ENCODE measurements at regions not wholly inside any gene's neighbourhood (a gene's known extent, or its start where the extent isn't known, plus 50 kb on each side); places are given as distances from the start of the nearest gene placed in this dataset.

GRCh38 chr2:149806651-149807050 lies 219.1 kb upstream of the MMADHC start:
- no peak for TF ChIP-seq CTCF (conservative IDR thresholded peaks at IDR 0.05; ENCODE audit: control insufficient read depth, insufficient read depth, low read depth, low read length)
- H3K4me3 ChIP-seq (ENCODE audit: control insufficient read depth, low read depth, low read length): no peak overlapping the region
- no peak for DNase-seq (ENCODE audit: low read depth)

DNA sequence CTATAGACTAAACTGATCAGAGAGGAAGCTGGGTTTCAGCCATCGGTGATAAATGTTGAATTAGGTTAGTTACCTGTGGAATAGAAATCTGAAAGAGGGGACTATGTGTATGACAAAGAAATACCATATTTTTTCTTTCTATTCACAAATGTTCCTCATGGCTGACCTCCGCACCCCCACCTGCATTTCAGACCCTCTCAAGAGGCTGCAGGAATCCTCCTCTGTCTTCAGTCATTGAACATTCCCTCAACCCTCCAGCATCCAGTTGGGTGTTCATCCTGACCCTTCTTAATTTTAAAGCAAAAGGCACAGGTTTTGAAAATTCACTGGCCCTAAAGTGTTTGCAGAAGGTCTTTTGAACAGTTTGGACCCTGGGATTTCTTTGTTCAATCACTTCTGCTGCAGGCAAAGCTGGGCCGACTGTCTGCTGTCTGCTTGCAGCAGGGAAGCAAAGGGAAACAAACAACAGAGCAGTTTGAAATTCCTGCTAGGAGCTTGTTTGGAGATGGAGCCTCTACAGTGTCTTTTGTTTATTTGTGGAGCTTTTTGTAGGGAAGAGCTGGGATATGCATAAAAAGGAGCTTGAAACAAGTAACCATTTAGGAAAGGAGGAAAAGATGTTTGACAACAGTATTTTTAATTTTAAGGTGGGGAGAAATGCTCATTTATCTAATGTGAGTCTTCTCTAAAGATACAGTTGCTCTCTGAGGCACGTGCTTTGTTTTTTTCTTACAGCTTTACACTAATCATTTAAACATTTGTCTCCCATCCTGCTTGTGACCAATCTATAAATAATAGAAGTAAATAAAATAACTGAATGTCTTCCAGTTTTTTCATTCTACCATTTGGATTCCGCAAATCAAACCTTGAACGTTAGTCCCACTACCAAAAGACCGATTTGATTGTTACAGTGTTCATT lies 213.3 kb upstream of the MMADHC start:
- no peak for DNase-seq (ENCODE audit: low read depth)
- H3K4me3 ChIP-seq (ENCODE audit: control insufficient read depth, low read depth, low read length): no peak overlapping the region
- TF ChIP-seq CTCF (conservative IDR thresholded peaks at IDR 0.05; ENCODE audit: control insufficient read depth, insufficient read depth, low read depth, low read length): no peak

GRCh38 chr2:149799013-149799705 lies 211.6 kb upstream of the MMADHC start:
- peak; percentile 58 for DNase-seq (ENCODE audit: low read depth)

DNA sequence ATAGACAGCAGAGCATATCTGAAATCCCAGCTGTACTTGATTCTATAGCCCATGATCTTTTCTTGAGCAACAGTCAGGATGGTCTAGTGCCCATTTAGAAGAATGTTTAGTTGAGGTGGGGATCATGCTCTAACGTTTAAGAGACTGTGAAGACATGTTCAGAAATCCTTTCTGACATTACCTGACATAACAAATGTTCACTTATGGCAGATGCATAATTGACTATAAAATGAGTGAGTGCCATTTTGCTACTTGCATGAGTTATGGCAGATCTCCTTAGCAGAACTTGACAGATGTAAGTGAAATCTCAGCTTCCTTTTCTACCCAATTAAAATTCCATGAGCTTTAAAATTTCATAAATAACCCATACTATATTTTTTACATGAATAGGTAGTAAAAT lies 209.5 kb upstream of the MMADHC start:
- DNase-seq (ENCODE audit: low read depth): no peak
- no peak for TF ChIP-seq CTCF (conservative IDR thresholded peaks at IDR 0.05; ENCODE audit: control insufficient read depth, insufficient read depth, low read depth, low read length)
- H3K4me3 ChIP-seq (ENCODE audit: control insufficient read depth, low read depth, low read length): no peak overlapping the region

More at GRCh38 chr2:149799013-149799705, 211.6 kb upstream of the MMADHC start:
- TF ChIP-seq CTCF (conservative IDR thresholded peaks at IDR 0.05; ENCODE audit: control insufficient read depth, insufficient read depth, low read depth, low read length): peak; percentile 44
- H3K4me3 ChIP-seq (ENCODE audit: control insufficient read depth, low read depth, low read length): no peak overlapping the region

GRCh38 chr2:149789549-149789948 lies 202.0 kb upstream of the MMADHC start:
- TF ChIP-seq CTCF (conservative IDR thresholded peaks at IDR 0.05; ENCODE audit: control insufficient read depth, insufficient read depth, low read depth, low read length): no peak
- H3K4me3 ChIP-seq (ENCODE audit: control insufficient read depth, low read depth, low read length): no peak overlapping the region
- no peak for DNase-seq (ENCODE audit: low read depth)

GRCh38 chr2:149787206-149787605 lies 199.6 kb upstream of the MMADHC start:
- peak; percentile 3 for DNase-seq (ENCODE audit: low read depth)
- H3K4me3 ChIP-seq (ENCODE audit: control insufficient read depth, low read depth, low read length): no peak overlapping the region
- no peak for TF ChIP-seq CTCF (conservative IDR thresholded peaks at IDR 0.05; ENCODE audit: control insufficient read depth, insufficient read depth, low read depth, low read length)
